ENCODE measurements at regions not wholly inside any gene's neighbourhood (a gene's known extent, or its start where the extent isn't known, plus 50 kb on each side); places are given as distances from the start of the nearest gene placed in this dataset.
A peak's percentile ranks its signal among the peaks of the same experiment; 100 is the strongest.
"Not testable (repeated sequence)": the region's sequence is repeated elsewhere in the genome, so short reads cannot be mapped to it uniquely, and the experiment has no call there.

GRCh38 chr12:13924286-13924685 is 57.1 kb downstream of the GRIN2B start:
- DNase-seq (ENCODE audit: low spot score), result no peak

GRCh38 chr12:13918897-13919296 is 62.5 kb downstream of the GRIN2B start:
- no peak for DNase-seq (ENCODE audit: low spot score)

GRCh38 chr12:13915096-13915495 is 66.3 kb downstream of the GRIN2B start:
- DNase-seq (ENCODE audit: low spot score), result no peak

- no peak for DNase-seq (ENCODE audit: low spot score)
Observed at GRCh38 chr12:13913371-13913770, 68.0 kb downstream of the GRIN2B start.

GRCh38 chr12:13911756-13912554 is 69.4 kb downstream of the GRIN2B start:
- no peak for DNase-seq (ENCODE audit: low spot score)

- no peak for DNase-seq (ENCODE audit: low spot score)
Observed at GRCh38 chr12:13905794-13906193, 75.6 kb downstream of the GRIN2B start.

- DNase-seq (ENCODE audit: low spot score), result no peak
Observed at GRCh38 chr12:13900718-13901117, 80.7 kb downstream of the GRIN2B start.

GRCh38 chr12:13898387-13898786 is 83.0 kb downstream of the GRIN2B start:
- not testable (repeated sequence) for DNase-seq (ENCODE audit: low spot score)

- DNase-seq (ENCODE audit: low spot score), result no peak
Observed at GRCh38 chr12:13897811-13898210, 83.6 kb downstream of the GRIN2B start.

GRCh38 chr12:13896063-13896626 is 85.3 kb downstream of the GRIN2B start:
- no peak for DNase-seq (ENCODE audit: low spot score)

GRCh38 chr12:13891902-13892301 is 89.5 kb downstream of the GRIN2B start:
- DNase-seq (ENCODE audit: low spot score), result no peak

- DNase-seq (ENCODE audit: low spot score), result no peak
Observed at GRCh38 chr12:13890943-13891342, 90.5 kb downstream of the GRIN2B start.

GRCh38 chr12:13887779-13888388 is 93.5 kb downstream of the GRIN2B start:
- DNase-seq (ENCODE audit: low spot score), result no peak

GRCh38 chr12:13882176-13882575 is 99.2 kb downstream of the GRIN2B start:
- no peak for DNase-seq (ENCODE audit: low spot score)

GRCh38 chr12:13880613-13881012 is 100.8 kb downstream of the GRIN2B start:
- no peak for DNase-seq (ENCODE audit: low spot score)

- no peak for DNase-seq (ENCODE audit: low spot score)
Observed at GRCh38 chr12:13875744-13876143, 105.7 kb downstream of the GRIN2B start.

- no peak for DNase-seq (ENCODE audit: low spot score)
Observed at GRCh38 chr12:13870255-13870654, 111.1 kb downstream of the GRIN2B start.

- DNase-seq (ENCODE audit: low spot score), result peak; percentile 32
Observed at GRCh38 chr12:13864081-13864673, 117.2 kb downstream of the GRIN2B start.

GRCh38 chr12:13857750-13858149 is 123.7 kb downstream of the GRIN2B start:
- DNase-seq (ENCODE audit: low spot score), result no peak

- DNase-seq (ENCODE audit: low spot score), result no peak
Observed at GRCh38 chr12:13853471-13853870, 127.9 kb downstream of the GRIN2B start.

- no peak for DNase-seq (ENCODE audit: low spot score)
Observed at GRCh38 chr12:13851828-13852227, 129.6 kb downstream of the GRIN2B start.

GRCh38 chr12:13849456-13849855 is 131.9 kb downstream of the GRIN2B start:
- no peak for DNase-seq (ENCODE audit: low spot score)

GRCh38 chr12:13843841-13844240 is 137.6 kb downstream of the GRIN2B start:
- DNase-seq (ENCODE audit: low spot score), result no peak
